GM19043 (cell line): ENCODE measurements at regions not wholly inside any gene's neighbourhood (a gene's known extent, or its start where the extent isn't known, plus 50 kb on each side); places are given as distances from the start of the nearest gene placed in this dataset.
"Not testable (repeated sequence)": the region's sequence is repeated elsewhere in the genome, so short reads cannot be mapped to it uniquely, and the experiment has no call there.

ENCODE experiments used
- ATAC-seq: cut with Tn5 transposase; IDR thresholded peaks from one replicate; pipeline ENCODE4 v1.9.1; 2021; ENCODE audit warnings: low read depth; ENCODE audit not compliant: unreplicated experiment

- no peak for ATAC-seq
Observed at GRCh38 chr6:6860863-6861262, 246.9 kb upstream of the RREB1 start.

- no peak for ATAC-seq
Observed at GRCh38 chr6:6861351-6861894, 246.3 kb upstream of the RREB1 start.

GRCh38 chr6:6861995-6862394 lies 245.8 kb upstream of the RREB1 start:
- ATAC-seq = no peak

- no peak for ATAC-seq
Observed at GRCh38 chr6:6863970-6864639, 243.7 kb upstream of the RREB1 start.

- ATAC-seq = no peak
Observed at GRCh38 chr6:6865611-6866010, 242.2 kb upstream of the RREB1 start.

GRCh38 chr6:6866656-6867403 lies 240.9 kb upstream of the RREB1 start:
- no peak for ATAC-seq

- ATAC-seq = no peak
Observed at GRCh38 chr6:6867404-6867799, 240.4 kb upstream of the RREB1 start.

- ATAC-seq = no peak
Observed at GRCh38 chr6:6869094-6869493, 238.7 kb upstream of the RREB1 start.

GRCh38 chr6:6870921-6871320 lies 236.8 kb upstream of the RREB1 start:
- ATAC-seq = no peak

- ATAC-seq = no peak
Observed at GRCh38 chr6:6872459-6873344, 235.1 kb upstream of the RREB1 start.

- ATAC-seq = no peak
Observed at GRCh38 chr6:6873778-6874177, 234.0 kb upstream of the RREB1 start.

- no peak for ATAC-seq
Observed at GRCh38 chr6:6875818-6876470, 231.8 kb upstream of the RREB1 start.

- ATAC-seq = not testable (repeated sequence)
Observed at GRCh38 chr6:6877792-6878191, 230.0 kb upstream of the RREB1 start.

GRCh38 chr6:6878887-6879585 lies 228.7 kb upstream of the RREB1 start:
- ATAC-seq = peak; percentile 67

GRCh38 chr6:6879586-6879974 lies 228.2 kb upstream of the RREB1 start:
- ATAC-seq = peak; percentile 28

GRCh38 chr6:6880745-6881437 lies 226.9 kb upstream of the RREB1 start:
- no peak for ATAC-seq

GRCh38 chr6:6881438-6882225 lies 226.1 kb upstream of the RREB1 start:
- ATAC-seq = no peak

- no peak for ATAC-seq
Observed at GRCh38 chr6:6882592-6882991, 225.2 kb upstream of the RREB1 start.

GRCh38 chr6:6883011-6883410 lies 224.8 kb upstream of the RREB1 start:
- ATAC-seq = no peak
